GM23338 (cell line): ENCODE measurements at regions not wholly inside any gene's neighbourhood (a gene's known extent, or its start where the extent isn't known, plus 50 kb on each side); places are given as distances from the start of the nearest gene placed in this dataset.

ENCODE experiments used
- ATAC-seq: fragments of 200-7000 bp; cut with Tn5 transposase; 3 replicates; pipeline ENCODE4 v1.9.1; 2020
- DNase-seq: peaks from one replicate; pipeline ENCODE4 v3.0.0-alpha.2; 2015; ENCODE audit warnings: low spot score
- H2AFZ ChIP-seq: fragments of 200-600 bp; sonication (generic); 2 replicates; pipeline ENCODE4 v1.8.0; 2016; ENCODE audit warnings: antibody characterized with exemption, mild to moderate bottlenecking, moderate library complexity
- H3F3A ChIP-seq: fragments of 200-600 bp; sonication (generic); replicated peaks from 2 replicates; pipeline ENCODE4 v1.8.0; 2017; ENCODE audit warnings: antibody characterized with exemption, mixed run types, low read depth
- H3K27ac ChIP-seq: fragments of 200-600 bp; sonication (generic); 2 replicates; pipeline ENCODE4 v1.6.1; 2016; ENCODE audit warnings: low read depth
- H3K27me3 ChIP-seq: fragments of 200-600 bp; sonication (generic); 2 replicates; pipeline ENCODE4 v1.8.0; 2016; ENCODE audit warnings: mild to moderate bottlenecking, mixed run types, moderate library complexity; ENCODE audit not compliant: insufficient read depth
- H3K36me3 ChIP-seq: fragments of 200-600 bp; sonication (generic); 2 replicates; pipeline ENCODE4 v1.8.0; 2016; ENCODE audit warnings: mild to moderate bottlenecking; ENCODE audit not compliant: insufficient read depth
- H3K4me1 ChIP-seq: fragments of 200-600 bp; sonication (generic); 2 replicates; pipeline ENCODE4 v1.8.0; 2016; ENCODE audit warnings: mild to moderate bottlenecking, moderate library complexity; ENCODE audit not compliant: insufficient read depth
- H3K4me2 ChIP-seq: fragments of 200-600 bp; sonication (generic); 2 replicates; pipeline ENCODE4 v1.7.1; 2017; ENCODE audit warnings: mixed run types
- H3K4me3 ChIP-seq: fragments of 200-600 bp; sonication (generic); 2 replicates; pipeline ENCODE4 v1.6.1; 2016; ENCODE audit warnings: mixed run types
- H3K79me2 ChIP-seq: fragments of 200-600 bp; sonication (generic); replicated peaks from 2 replicates; pipeline ENCODE4 v1.8.0; 2017; ENCODE audit warnings: mild to moderate bottlenecking; ENCODE audit not compliant: insufficient read depth
- H3K9me2 ChIP-seq: fragments of 200-600 bp; sonication (generic); 2 replicates; pipeline ENCODE4 v1.8.0; 2017; ENCODE audit not compliant: insufficient read depth
- H4K20me1 ChIP-seq: fragments of 200-600 bp; sonication (generic); replicated peaks from 2 replicates; pipeline ENCODE4 v1.8.0; 2017; ENCODE audit warnings: mild to moderate bottlenecking; ENCODE audit not compliant: insufficient read depth
- H3K27ac Mint-ChIP-seq: 2 replicates; pipeline ENCODE4 v1.8.0; 2020; ENCODE audit warnings: inconsistent platforms, mild to moderate bottlenecking, moderate library complexity, mixed read lengths
- H3K27me3 Mint-ChIP-seq: 3 replicates; pipeline ENCODE4 v1.8.0; 2022; ENCODE audit warnings: low read depth, mild to moderate bottlenecking, moderate library complexity, mixed read lengths, inconsistent platforms; ENCODE audit not compliant: insufficient read depth, poor library complexity
- H3K36me3 Mint-ChIP-seq: 3 replicates; pipeline ENCODE4 v1.8.0; 2021; ENCODE audit warnings: low read depth, mild to moderate bottlenecking, inconsistent platforms, moderate library complexity, mixed read lengths
- H3K4me1 Mint-ChIP-seq: 3 replicates; pipeline ENCODE4 v1.8.0; 2020; ENCODE audit warnings: mild to moderate bottlenecking, inconsistent platforms, mixed read lengths
- H3K4me3 Mint-ChIP-seq: 3 replicates; pipeline ENCODE4 v1.8.0; 2021; ENCODE audit warnings: moderate library complexity, mild to moderate bottlenecking, inconsistent platforms, mixed read lengths
- H3K9me3 Mint-ChIP-seq: 3 replicates; pipeline ENCODE4 v1.8.0; 2020; ENCODE audit warnings: moderate library complexity, mild to moderate bottlenecking, inconsistent platforms, mixed read lengths
- CREB1 ChIP-seq: fragments of 250-450 bp; sonication (Bioruptor Pico); IDR thresholded peaks from 2 replicates; pipeline ENCODE4 v1.5.0; 2020; ENCODE audit warnings: low read depth, mild to moderate bottlenecking, moderate library complexity
- EZH2phosphoT487 ChIP-seq: fragments of 200-600 bp; sonication (generic); IDR thresholded peaks from one replicate; pipeline ENCODE4 v1.8.1; 2018; ENCODE audit warnings: antibody characterized with exemption; ENCODE audit not compliant: unreplicated experiment
- JUNB ChIP-seq: IDR thresholded peaks from one replicate; pipeline ENCODE4 v1.6.1; 2016; ENCODE audit warnings: antibody characterized with exemption; ENCODE audit not compliant: unreplicated experiment
- NANOG ChIP-seq: IDR thresholded peaks from 2 replicates; pipeline ENCODE4 v1.6.1; 2016; ENCODE audit warnings: antibody characterized with exemption, borderline replicate concordance
- STAT1 ChIP-seq: IDR thresholded peaks from one replicate; pipeline ENCODE4 v1.6.1; 2016; ENCODE audit warnings: antibody characterized with exemption; ENCODE audit not compliant: unreplicated experiment
- ZNF331 ChIP-seq: fragments of 250-450 bp; sonication (Bioruptor Pico); IDR thresholded peaks from 2 replicates; pipeline ENCODE4 v1.5.0; 2020; ENCODE audit warnings: low read depth, mild to moderate bottlenecking, moderate library complexity
- ZNF462 ChIP-seq: fragments of 250-450 bp; sonication (Bioruptor Pico); IDR thresholded peaks from 2 replicates; pipeline ENCODE4 v1.5.0; 2020; ENCODE audit warnings: mild to moderate bottlenecking, moderate library complexity
- TF ChIP-seq, protein P1 (sequence below): IDR thresholded peaks from 2 replicates; pipeline ENCODE4 v1.6.1; 2016; ENCODE audit warnings: antibody characterized with exemption
- TF ChIP-seq, protein P2 (sequence below), 2 experiments: fragments of 200-600 bp in 1 of 2; sonication (generic) in 1 of 2; conservative IDR thresholded peaks; 2 replicates each; pipeline versions ENCODE4 v1.5.1 to v1.6.1; 2016 to 2017; ENCODE audit warnings: antibody characterized with exemption in 2 of 2, low read depth in 2 of 2, mild to moderate bottlenecking in 2 of 2, moderate library complexity in 1 of 2

DNA sequence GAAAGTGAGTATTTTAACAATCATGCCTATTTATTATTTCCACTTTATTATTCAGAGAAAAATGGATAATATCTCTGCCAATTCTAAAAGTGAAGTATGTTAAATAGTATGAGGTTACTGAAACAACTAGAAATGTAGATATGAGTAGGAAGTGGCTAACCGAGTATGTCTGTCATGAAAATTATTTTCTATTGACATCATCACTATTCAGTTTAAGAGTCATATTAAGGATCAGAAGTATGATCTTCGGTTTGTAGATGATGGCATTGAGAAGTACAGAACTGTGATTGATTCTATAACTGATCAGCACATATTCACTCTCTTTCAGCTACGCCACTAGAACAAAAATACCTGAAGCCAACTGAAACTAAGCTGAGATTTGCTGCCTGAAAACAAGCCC lies 146.4 kb upstream of the SLITRK5 start (continued):
- TF ChIP-seq CREB1: no peak
- TF ChIP-seq NANOG: no peak
- TF ChIP-seq EZH2phosphoT487: no peak
- no peak for TF ChIP-seq STAT1
- TF ChIP-seq, protein P1, sequence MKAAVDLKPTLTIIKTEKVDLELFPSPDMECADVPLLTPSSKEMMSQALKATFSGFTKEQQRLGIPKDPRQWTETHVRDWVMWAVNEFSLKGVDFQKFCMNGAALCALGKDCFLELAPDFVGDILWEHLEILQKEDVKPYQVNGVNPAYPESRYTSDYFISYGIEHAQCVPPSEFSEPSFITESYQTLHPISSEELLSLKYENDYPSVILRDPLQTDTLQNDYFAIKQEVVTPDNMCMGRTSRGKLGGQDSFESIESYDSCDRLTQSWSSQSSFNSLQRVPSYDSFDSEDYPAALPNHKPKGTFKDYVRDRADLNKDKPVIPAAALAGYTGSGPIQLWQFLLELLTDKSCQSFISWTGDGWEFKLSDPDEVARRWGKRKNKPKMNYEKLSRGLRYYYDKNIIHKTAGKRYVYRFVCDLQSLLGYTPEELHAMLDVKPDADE: no peak

DNA sequence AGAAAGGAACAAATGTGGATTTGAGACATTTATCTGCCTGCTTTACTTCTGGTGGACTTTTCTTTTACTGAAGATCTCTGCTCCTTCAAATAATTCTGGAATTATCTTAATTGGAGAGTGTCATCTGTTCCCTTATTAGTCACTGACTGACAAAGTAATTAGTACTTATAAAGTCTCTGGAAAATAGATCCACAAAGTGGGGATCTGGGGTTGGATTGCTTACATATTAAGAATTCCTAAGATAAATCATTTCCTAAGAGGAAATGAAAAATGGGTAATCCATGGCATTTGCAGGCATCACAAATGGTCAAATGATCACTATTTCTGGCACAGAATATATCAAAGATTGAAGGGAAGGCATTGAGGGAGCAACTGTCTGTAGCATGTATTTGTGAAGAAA lies 137.4 kb upstream of the SLITRK5 start:
- Histone ChIP-seq H4K20me1 (no peaks in the 10 kb centered on the region), H3F3A (no peaks in the 10 kb centered on the region), H3K27me3 (no peaks in the 10 kb centered on the region), H3K4me2 (no peak overlapping the region), H3K9me2 (no peaks in the 10 kb centered on the region), H3K27ac (no peak overlapping the region), H3K79me2 (no peaks in the 10 kb centered on the region), H3K4me1 (no peaks in the 10 kb centered on the region), H2AFZ (no peak overlapping the region), H3K36me3 (no peaks in the 10 kb centered on the region), H3K4me3 (no peak overlapping the region)
- Mint-ChIP-seq H3K27ac (no peak overlapping the region), H3K4me1 (no peaks in the 10 kb centered on the region), H3K9me3 (no peaks in the 10 kb centered on the region), H3K4me3 (no peak overlapping the region), H3K36me3 (no peaks in the 10 kb centered on the region), H3K27me3 (no peaks in the 10 kb centered on the region)
- ATAC-seq (no peak), DNase-seq (no peak)
- TF ChIP-seq ZNF462 (CRISPR knock-in tag) (no peak), JUNB (no peak), ZNF331 (CRISPR knock-in tag) (no peak), CREB1 (no peak)
- TF ChIP-seq, protein P2, sequence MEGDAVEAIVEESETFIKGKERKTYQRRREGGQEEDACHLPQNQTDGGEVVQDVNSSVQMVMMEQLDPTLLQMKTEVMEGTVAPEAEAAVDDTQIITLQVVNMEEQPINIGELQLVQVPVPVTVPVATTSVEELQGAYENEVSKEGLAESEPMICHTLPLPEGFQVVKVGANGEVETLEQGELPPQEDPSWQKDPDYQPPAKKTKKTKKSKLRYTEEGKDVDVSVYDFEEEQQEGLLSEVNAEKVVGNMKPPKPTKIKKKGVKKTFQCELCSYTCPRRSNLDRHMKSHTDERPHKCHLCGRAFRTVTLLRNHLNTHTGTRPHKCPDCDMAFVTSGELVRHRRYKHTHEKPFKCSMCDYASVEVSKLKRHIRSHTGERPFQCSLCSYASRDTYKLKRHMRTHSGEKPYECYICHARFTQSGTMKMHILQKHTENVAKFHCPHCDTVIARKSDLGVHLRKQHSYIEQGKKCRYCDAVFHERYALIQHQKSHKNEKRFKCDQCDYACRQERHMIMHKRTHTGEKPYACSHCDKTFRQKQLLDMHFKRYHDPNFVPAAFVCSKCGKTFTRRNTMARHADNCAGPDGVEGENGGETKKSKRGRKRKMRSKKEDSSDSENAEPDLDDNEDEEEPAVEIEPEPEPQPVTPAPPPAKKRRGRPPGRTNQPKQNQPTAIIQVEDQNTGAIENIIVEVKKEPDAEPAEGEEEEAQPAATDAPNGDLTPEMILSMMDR (conservative IDR thresholded peaks at IDR 0.05; ENCODE audit: low read depth in 2 of 2): no peak
